ENCODE measurements at regions not wholly inside any gene's neighbourhood (a gene's known extent, or its start where the extent isn't known, plus 50 kb on each side); places are given as distances from the start of the nearest gene placed in this dataset.

- TF ChIP-seq CTCF (IDR thresholded peaks at IDR 0.05; ENCODE audit: borderline replicate concordance, insufficient read depth, low read depth, low read length) = no peak
- no peak overlapping the region for H3K4me3 ChIP-seq (ENCODE audit: low read depth, low read length)
Measured at GRCh38 chr4:32000846-32001488, 1280.8 kb downstream of the PCDH7 start.

- no peak overlapping the region for H3K4me3 ChIP-seq (ENCODE audit: low read depth, low read length)
- no peak for TF ChIP-seq CTCF (IDR thresholded peaks at IDR 0.05; ENCODE audit: borderline replicate concordance, insufficient read depth, low read depth, low read length)
Measured at GRCh38 chr4:32002037-32002747, 1282.0 kb downstream of the PCDH7 start.

GRCh38 chr4:32003548-32003947 lies 1283.4 kb downstream of the PCDH7 start:
- no peak for TF ChIP-seq CTCF (IDR thresholded peaks at IDR 0.05; ENCODE audit: borderline replicate concordance, insufficient read depth, low read depth, low read length)
- H3K4me3 ChIP-seq (ENCODE audit: low read depth, low read length) = no peak overlapping the region

GRCh38 chr4:32010221-32010620 lies 1290.1 kb downstream of the PCDH7 start:
- no peak overlapping the region for H3K4me3 ChIP-seq (ENCODE audit: low read depth, low read length)
- no peak for TF ChIP-seq CTCF (IDR thresholded peaks at IDR 0.05; ENCODE audit: borderline replicate concordance, insufficient read depth, low read depth, low read length)

GRCh38 chr4:32022071-32022470 lies 1301.9 kb downstream of the PCDH7 start:
- no peak overlapping the region for H3K4me3 ChIP-seq (ENCODE audit: low read depth, low read length)
- TF ChIP-seq CTCF (IDR thresholded peaks at IDR 0.05; ENCODE audit: borderline replicate concordance, insufficient read depth, low read depth, low read length) = no peak

GRCh38 chr4:32025851-32026459 lies 1305.8 kb downstream of the PCDH7 start:
- no peak overlapping the region for H3K4me3 ChIP-seq (ENCODE audit: low read depth, low read length)
- no peak for TF ChIP-seq CTCF (IDR thresholded peaks at IDR 0.05; ENCODE audit: borderline replicate concordance, insufficient read depth, low read depth, low read length)

Measured in GM12875 (cell line).